ENCODE measurements at regions not wholly inside any gene's neighbourhood (a gene's known extent, or its start where the extent isn't known, plus 50 kb on each side); places are given as distances from the start of the nearest gene placed in this dataset.

DNA sequence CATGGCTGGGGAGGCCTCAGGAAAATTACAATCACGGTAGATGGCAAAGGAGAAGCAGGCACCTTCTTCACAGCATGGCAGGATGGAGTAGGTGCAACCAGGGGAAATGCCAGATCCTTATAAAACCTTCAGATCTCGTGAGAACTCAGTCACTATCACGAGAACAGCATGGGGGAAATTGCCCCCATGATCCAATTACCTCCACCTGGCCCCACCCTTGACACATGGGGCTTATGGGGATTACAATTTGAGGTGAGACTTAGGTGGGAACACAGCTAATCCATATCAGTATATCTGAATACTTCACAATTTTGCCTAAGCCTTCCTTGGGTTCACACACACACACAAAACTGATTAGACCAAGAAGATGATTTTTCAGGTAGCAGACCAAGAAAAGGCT lies 145.1 kb upstream of the COL1A2 start:
- TF ChIP-seq EZH2 (IDR thresholded peaks at IDR 0.05; ENCODE audit: borderline replicate concordance) (no peak), EZH2phosphoT487 (IDR thresholded peaks at IDR 0.05; ENCODE audit: low read depth, severe bottlenecking, unreplicated experiment) (no peak)

All from hepatocyte (in vitro differentiated cells).